CD4-positive, alpha-beta T cell (primary cell): ENCODE measurements at regions not wholly inside any gene's neighbourhood (a gene's known extent, or its start where the extent isn't known, plus 50 kb on each side); places are given as distances from the start of the nearest gene placed in this dataset.

Experiments
- ATAC-seq: fragments of 200-7000 bp; cut with Tn5 transposase; one replicate; pipeline ENCODE4 v1.10.0; 2022; ENCODE audit warnings: mild to moderate bottlenecking; ENCODE audit not compliant: poor library complexity
- CTCF ChIA-PET: fragments of 350-600 bp; sonication (Branson Sonifier 250); formaldehyde crosslinking; loops from one replicate; lab custom pipeline; 2021; ENCODE audit warnings: antibody characterized with exemption, inconsistent platforms; lab: Charles Lee
- POLR2A ChIA-PET: fragments of 350-600 bp; sonication (Branson Sonifier 250); formaldehyde crosslinking; loops from one replicate; lab custom pipeline; 2021; ENCODE audit warnings: antibody characterized with exemption, inconsistent platforms; lab: Charles Lee
- DNase-seq, 14 experiments: peaks; one replicate each; pipeline ENCODE4 v3.0.0-alpha.2; 2013 to 2020; ENCODE audit warnings: mixed read lengths in 2 of 14
- H3K27ac ChIP-seq, 2 donors: one replicate each; pipeline versions ENCODE4 v1.5.1 to v1.7.0; 2013; ENCODE audit warnings: low read length in 2 of 2, low read depth in 1 of 2, mild to moderate bottlenecking in 1 of 2
- H3K27me3 ChIP-seq, 2 experiments: 1 replicate in 1 of 2; 2 replicates in 1 of 2; pipeline versions ENCODE4 v1.6.1 to v1.7.0; 2013; ENCODE audit warnings: low read length in 2 of 2, control low read depth in 1 of 2, mild to moderate bottlenecking in 1 of 2, moderate library complexity in 1 of 2; ENCODE audit not compliant: insufficient read depth in 2 of 2, control insufficient read depth in 1 of 2
- H3K36me3 ChIP-seq: one replicate; pipeline ENCODE4 v1.6.1; 2013; ENCODE audit warnings: low read length, control low read depth; ENCODE audit not compliant: insufficient read depth
- H3K4me1 ChIP-seq: one replicate; pipeline ENCODE4 v1.6.1; 2013; ENCODE audit warnings: low read length, control low read depth; ENCODE audit not compliant: insufficient read depth
- H3K4me3 ChIP-seq: one replicate; pipeline ENCODE4 v1.5.1; 2013; ENCODE audit warnings: mild to moderate bottlenecking, low read length, moderate library complexity
- H3K9me3 ChIP-seq, 2 experiments: 1 replicate in 1 of 2; 2 replicates in 1 of 2; pipeline versions ENCODE4 v1.6.1 to v1.7.0; 2013; ENCODE audit warnings: low read length in 2 of 2, mild to moderate bottlenecking in 2 of 2, control low read depth in 1 of 2, moderate library complexity in 1 of 2; ENCODE audit not compliant: control insufficient read depth in 1 of 2, insufficient read depth in 1 of 2
- H3K27ac Mint-ChIP-seq: one replicate; pipeline ENCODE4 v1.8.0; 2020; ENCODE audit warnings: mixed read lengths
- H3K27me3 Mint-ChIP-seq: one replicate; pipeline ENCODE4 v1.8.0; 2021; ENCODE audit warnings: mixed read lengths
- H3K36me3 Mint-ChIP-seq: one replicate; pipeline ENCODE4 v1.8.0; 2021; ENCODE audit warnings: low read depth, mixed read lengths
- H3K4me1 Mint-ChIP-seq: one replicate; pipeline ENCODE4 v1.8.0; 2021; ENCODE audit warnings: low read depth, mixed read lengths
- H3K4me3 Mint-ChIP-seq: one replicate; pipeline ENCODE4 v1.8.0; 2020; ENCODE audit warnings: mild to moderate bottlenecking, mixed read lengths
- H3K9me3 Mint-ChIP-seq: one replicate; pipeline ENCODE4 v1.8.0; 2020; ENCODE audit warnings: mixed read lengths
- intact Hi-C, 2 experiments: fragments of 100-400 bp; cut with DNase I in 1 of 2; cut with micrococcal nuclease in 1 of 2; formaldehyde crosslinking; loops; one replicate each; pipeline versions ENCODE4 v1.15.1 to v1.9.0; 2023 to 2025; cut with DNase I, micrococcal nuclease
- TF ChIP-seq, protein P1 (sequence below): fragments of 200-600 bp; IDR thresholded peaks from one replicate; pipeline ENCODE4 v1.8.0; 2022; ENCODE audit warnings: antibody characterized with exemption, mild to moderate bottlenecking

DNA sequence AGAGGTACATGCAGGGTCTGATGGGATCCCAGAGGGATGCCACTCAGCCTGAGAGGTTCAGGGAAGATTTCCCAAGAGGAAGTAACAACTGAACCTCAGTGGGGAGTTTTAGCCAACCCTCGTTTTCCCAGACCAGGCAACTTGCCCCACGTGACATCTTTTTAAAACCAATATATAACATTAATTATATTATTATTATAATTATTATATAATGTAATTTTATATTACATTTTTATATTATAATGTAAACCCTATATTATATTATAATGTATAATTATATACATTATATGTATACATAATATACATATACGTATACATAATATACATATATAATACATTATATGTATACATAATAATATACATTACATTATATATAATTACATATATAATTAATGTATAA lies 62.8 kb upstream of the WWC1 start:
- H3K9me3 Mint-ChIP-seq = no peaks in the 10 kb centered on the region
- intact Hi-C loops = no loop called here
- TF ChIP-seq, protein P1, sequence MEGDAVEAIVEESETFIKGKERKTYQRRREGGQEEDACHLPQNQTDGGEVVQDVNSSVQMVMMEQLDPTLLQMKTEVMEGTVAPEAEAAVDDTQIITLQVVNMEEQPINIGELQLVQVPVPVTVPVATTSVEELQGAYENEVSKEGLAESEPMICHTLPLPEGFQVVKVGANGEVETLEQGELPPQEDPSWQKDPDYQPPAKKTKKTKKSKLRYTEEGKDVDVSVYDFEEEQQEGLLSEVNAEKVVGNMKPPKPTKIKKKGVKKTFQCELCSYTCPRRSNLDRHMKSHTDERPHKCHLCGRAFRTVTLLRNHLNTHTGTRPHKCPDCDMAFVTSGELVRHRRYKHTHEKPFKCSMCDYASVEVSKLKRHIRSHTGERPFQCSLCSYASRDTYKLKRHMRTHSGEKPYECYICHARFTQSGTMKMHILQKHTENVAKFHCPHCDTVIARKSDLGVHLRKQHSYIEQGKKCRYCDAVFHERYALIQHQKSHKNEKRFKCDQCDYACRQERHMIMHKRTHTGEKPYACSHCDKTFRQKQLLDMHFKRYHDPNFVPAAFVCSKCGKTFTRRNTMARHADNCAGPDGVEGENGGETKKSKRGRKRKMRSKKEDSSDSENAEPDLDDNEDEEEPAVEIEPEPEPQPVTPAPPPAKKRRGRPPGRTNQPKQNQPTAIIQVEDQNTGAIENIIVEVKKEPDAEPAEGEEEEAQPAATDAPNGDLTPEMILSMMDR = no peak
- no peaks in the 10 kb centered on the region for H3K36me3 Mint-ChIP-seq
- ATAC-seq (no peak), DNase-seq (no peak)
- peak overlapping the region; percentile 74 for H3K27ac Mint-ChIP-seq
- Histone ChIP-seq H3K27ac (no peak overlapping the region), H3K4me3 (no peak overlapping the region), H3K27me3 (peaks cover 0 to 5% of the 10 kb centered on the region in 2 experiments), H3K9me3 (peaks cover 0 to 4% of the 10 kb centered on the region in 2 experiments), H3K36me3 (no peaks in the 10 kb centered on the region), H3K4me1 (peaks cover 9% of the 10 kb centered on the region)
- H3K4me3 Mint-ChIP-seq = no peak overlapping the region
- ChIA-PET CTCF (interaction anchor here (1.0 kb wide), 1 partner anchor 9 kb away, joined by 3 read pairs; no protein-coding TSS in a partner anchor), POLR2A (interaction anchor here (1.3 kb wide), 1 partner anchor 9 kb away, joined by 5 read pairs; no protein-coding TSS in a partner anchor)
- H3K27me3 Mint-ChIP-seq = no peaks in the 10 kb centered on the region
- H3K4me1 Mint-ChIP-seq = peaks cover 18% of the 10 kb centered on the region

DNA sequence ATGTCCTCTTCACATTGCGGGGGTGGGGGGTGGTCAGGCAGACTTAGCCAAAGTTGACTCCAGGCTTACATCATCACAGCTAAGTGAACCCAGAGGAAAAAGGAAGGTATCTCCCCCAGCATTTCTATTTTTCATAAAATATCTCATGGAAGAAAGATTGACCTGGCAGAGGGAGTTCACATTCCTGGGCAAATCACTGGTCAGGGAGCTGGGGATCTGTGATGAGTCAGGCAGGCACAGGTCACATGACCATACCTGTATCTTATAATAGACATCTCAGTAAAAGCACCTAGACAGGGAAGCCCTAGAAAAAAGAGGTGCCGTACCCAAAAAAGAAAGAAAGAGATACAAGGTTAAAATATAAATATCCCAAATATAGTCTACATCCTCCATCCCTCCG lies 57.3 kb upstream of the WWC1 start:
- no peak overlapping the region for H3K27ac ChIP-seq
- H3K4me1 ChIP-seq = no peaks in the 10 kb centered on the region
- no peaks in the 10 kb centered on the region for H3K9me3 ChIP-seq
- no peak for ATAC-seq
- POLR2A ChIA-PET = no interaction called here
- CTCF ChIA-PET = no interaction called here
- TF ChIP-seq, protein P1 = no peak
- Mint-ChIP-seq H3K27ac (no peak overlapping the region), H3K27me3 (no peaks in the 10 kb centered on the region), H3K36me3 (no peaks in the 10 kb centered on the region), H3K4me1 (no peaks in the 10 kb centered on the region), H3K4me3 (no peak overlapping the region), H3K9me3 (no peaks in the 10 kb centered on the region)
- H3K36me3 ChIP-seq = no peaks in the 10 kb centered on the region
- peaks cover 0 to 5% of the 10 kb centered on the region in 2 experiments for H3K27me3 ChIP-seq
- intact Hi-C loops = no loop called here
- no peak for DNase-seq
- no peak overlapping the region for H3K4me3 ChIP-seq

DNA sequence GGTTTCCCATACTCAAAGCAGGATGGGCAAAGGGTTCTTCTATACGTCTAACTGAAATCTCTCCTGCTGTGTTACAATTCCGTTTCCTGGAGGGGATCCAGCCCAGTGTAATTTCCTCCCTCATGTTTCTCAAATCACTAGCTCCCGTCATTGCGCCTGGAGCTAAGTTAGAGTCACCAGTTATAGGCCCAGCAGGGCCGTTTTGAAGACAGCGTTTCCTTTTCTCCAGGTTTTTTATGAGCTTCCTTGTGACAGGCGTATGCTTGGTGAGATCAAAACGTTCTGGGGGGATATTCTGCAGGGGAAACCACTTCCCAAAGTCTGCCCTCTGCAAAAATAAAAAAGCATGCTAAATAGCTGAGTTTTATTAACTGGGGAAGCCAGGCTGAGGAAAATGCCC lies 53.0 kb upstream of the WWC1 start:
- TF ChIP-seq, protein P1 = no peak
- DNase-seq (no peak), ATAC-seq (no peak)
- H3K27ac ChIP-seq = no peak overlapping the region
- H3K27me3 Mint-ChIP-seq = no peaks in the 10 kb centered on the region
- no peak overlapping the region for H3K27ac Mint-ChIP-seq
- H3K36me3 ChIP-seq = no peaks in the 10 kb centered on the region
- H3K27me3 ChIP-seq = no peaks in the 10 kb centered on the region
- no peaks in the 10 kb centered on the region for H3K9me3 ChIP-seq
- ChIA-PET POLR2A (no interaction called here), CTCF (no interaction called here)
- H3K4me1 Mint-ChIP-seq = no peaks in the 10 kb centered on the region
- no peaks in the 10 kb centered on the region for H3K36me3 Mint-ChIP-seq
- intact Hi-C loops = no loop called here
- no peaks in the 10 kb centered on the region for H3K9me3 Mint-ChIP-seq
- no peak overlapping the region for H3K4me3 ChIP-seq
- no peak overlapping the region for H3K4me3 Mint-ChIP-seq
- no peaks in the 10 kb centered on the region for H3K4me1 ChIP-seq
